ENCODE measurements at regions not wholly inside any gene's neighbourhood (a gene's known extent, or its start where the extent isn't known, plus 50 kb on each side); places are given as distances from the start of the nearest gene placed in this dataset.

- TF ChIP-seq CSRNP3 (CRISPR knock-in tag; IDR thresholded peaks at IDR 0.05) (no peak), TOX (CRISPR knock-in tag; IDR thresholded peaks at IDR 0.05; ENCODE audit: borderline replicate concordance) (no peak), ZNF565 (CRISPR knock-in tag; conservative IDR thresholded peaks at IDR 0.05; ENCODE audit: low read depth) (no peak)
Observed at GRCh38 chr7:157473051-157473569, 136.3 kb downstream of the DNAJB6 start.
